Karpas-422 (cell line): ENCODE measurements at regions not wholly inside any gene's neighbourhood (a gene's known extent, or its start where the extent isn't known, plus 50 kb on each side); places are given as distances from the start of the nearest gene placed in this dataset.

ENCODE experiments used
- DNase-seq: peaks from one replicate; pipeline ENCODE4 v3.0.0-alpha.2; 2015
- H2AFZ ChIP-seq: fragments of 200-600 bp; sonication (generic); 2 replicates; pipeline ENCODE4 v1.6.1; 2014; ENCODE audit warnings: antibody characterized with exemption, low read length, mixed read lengths
- H3K27ac ChIP-seq: fragments of 200-600 bp; sonication (generic); 2 replicates; pipeline ENCODE4 v1.5.1; 2014; ENCODE audit warnings: mild to moderate bottlenecking, low read length, moderate library complexity
- H3K27me3 ChIP-seq: fragments of 200-600 bp; sonication (generic); 2 replicates; pipeline ENCODE4 v1.6.1; 2014; ENCODE audit warnings: low read length, mixed read lengths
- H3K36me3 ChIP-seq: fragments of 200-600 bp; sonication (generic); 2 replicates; pipeline ENCODE4 v1.6.1; 2014; ENCODE audit warnings: low read length, mixed read lengths; ENCODE audit not compliant: insufficient read depth
- H3K4me1 ChIP-seq: fragments of 200-600 bp; sonication (generic); 2 replicates; pipeline ENCODE4 v1.6.1; 2014; ENCODE audit warnings: mild to moderate bottlenecking, low read length, mixed read lengths
- H3K4me2 ChIP-seq: fragments of 200-600 bp; sonication (generic); 2 replicates; pipeline ENCODE4 v1.6.1; 2014; ENCODE audit warnings: low read length, low read depth, mild to moderate bottlenecking; ENCODE audit not compliant: poor library complexity, severe bottlenecking
- H3K4me3 ChIP-seq: fragments of 200-600 bp; sonication (generic); 2 replicates; pipeline ENCODE4 v1.5.1; 2014; ENCODE audit warnings: mild to moderate bottlenecking, antibody characterized with exemption, low read length, mixed read lengths
- H3K79me2 ChIP-seq: fragments of 200-600 bp; sonication (generic); 2 replicates; pipeline ENCODE4 v1.6.1; 2014; ENCODE audit warnings: mild to moderate bottlenecking, low read length, mixed read lengths
- H3K9ac ChIP-seq: fragments of 200-600 bp; sonication (generic); 2 replicates; pipeline ENCODE4 v1.6.0; 2014; ENCODE audit warnings: low read length
- H3K9me2 ChIP-seq: fragments of 200-600 bp; sonication (generic), shearing (Covaris generic); replicated peaks from 2 replicates; pipeline ENCODE4 v1.6.0; 2014; ENCODE audit warnings: mild to moderate bottlenecking, low read length, moderate library complexity; ENCODE audit not compliant: insufficient read depth
- H3K9me3 ChIP-seq: fragments of 300-700, 200-600 bp; sonication (generic); 2 replicates; pipeline ENCODE4 v1.6.1; 2014; ENCODE audit warnings: low read length, mixed read lengths
- H4K20me1 ChIP-seq: fragments of 200-600 bp; sonication (generic); 2 replicates; pipeline ENCODE4 v1.6.1; 2014; ENCODE audit warnings: mild to moderate bottlenecking, antibody characterized with exemption, low read length, low read depth; ENCODE audit not compliant: insufficient read depth

DNA sequence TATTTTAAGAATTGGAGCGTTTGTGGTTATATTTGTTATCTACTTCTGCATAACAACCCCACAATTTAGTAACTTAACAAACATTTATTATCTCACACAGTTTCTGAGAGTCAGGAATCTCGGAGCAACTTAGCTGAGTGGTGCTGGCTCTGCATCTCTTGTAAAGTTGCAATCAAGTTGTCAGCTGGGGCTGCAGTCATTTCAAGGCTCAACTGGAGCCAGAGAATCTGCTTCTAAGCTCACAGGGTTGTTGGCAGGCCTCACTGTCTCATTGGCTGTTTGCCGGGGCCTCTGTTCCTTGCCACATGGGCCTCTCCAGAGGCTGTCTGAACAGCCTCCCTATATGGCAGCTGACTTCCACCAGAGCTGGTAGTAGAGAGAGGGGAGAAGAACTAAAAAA, 281.2 kb upstream of the GNPDA2 start:
- no peaks in the 10 kb centered on the region for H3K36me3 ChIP-seq
- no peaks in the 10 kb centered on the region for H3K9me2 ChIP-seq
- H4K20me1 ChIP-seq = no peaks in the 10 kb centered on the region
- H3K4me3 ChIP-seq = no peak overlapping the region
- H3K4me2 ChIP-seq = no peak overlapping the region
- no peak for DNase-seq
- H3K27ac ChIP-seq = no peak overlapping the region
- H3K27me3 ChIP-seq = no peaks in the 10 kb centered on the region
- H3K79me2 ChIP-seq = no peaks in the 10 kb centered on the region
- H3K9ac ChIP-seq = no peak overlapping the region
- H2AFZ ChIP-seq = no peak overlapping the region
- no peaks in the 10 kb centered on the region for H3K4me1 ChIP-seq
- peaks cover 12% of the 10 kb centered on the region for H3K9me3 ChIP-seq

DNA sequence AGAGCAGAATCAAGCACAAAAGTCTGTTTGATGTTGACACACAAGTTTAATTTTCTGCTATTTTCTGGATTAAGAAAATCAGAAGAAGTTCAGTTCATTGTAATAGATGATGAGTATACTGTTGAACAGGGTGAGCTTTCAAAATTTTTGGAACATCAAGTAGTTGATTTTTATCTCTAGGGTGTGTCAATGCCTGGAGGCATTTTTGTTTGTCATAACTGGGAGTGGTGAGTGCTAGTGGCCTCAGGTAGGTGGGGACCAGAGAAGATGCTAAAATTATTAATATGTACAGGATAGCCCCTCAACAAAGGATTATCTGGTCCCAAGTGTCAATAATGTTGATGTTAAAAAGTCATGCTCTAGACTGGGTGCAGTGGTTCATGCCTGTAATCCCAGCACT, 279.7 kb upstream of the GNPDA2 start:
- Histone ChIP-seq H3K4me1 (no peaks in the 10 kb centered on the region), H4K20me1 (no peaks in the 10 kb centered on the region), H3K79me2 (no peaks in the 10 kb centered on the region), H3K27me3 (no peaks in the 10 kb centered on the region), H3K36me3 (no peaks in the 10 kb centered on the region), H2AFZ (no peak overlapping the region), H3K9ac (no peak overlapping the region), H3K4me2 (no peak overlapping the region), H3K9me2 (no peaks in the 10 kb centered on the region), H3K9me3 (peaks cover 12% of the 10 kb centered on the region), H3K27ac (no peak overlapping the region), H3K4me3 (no peak overlapping the region)
- DNase-seq = no peak

DNA sequence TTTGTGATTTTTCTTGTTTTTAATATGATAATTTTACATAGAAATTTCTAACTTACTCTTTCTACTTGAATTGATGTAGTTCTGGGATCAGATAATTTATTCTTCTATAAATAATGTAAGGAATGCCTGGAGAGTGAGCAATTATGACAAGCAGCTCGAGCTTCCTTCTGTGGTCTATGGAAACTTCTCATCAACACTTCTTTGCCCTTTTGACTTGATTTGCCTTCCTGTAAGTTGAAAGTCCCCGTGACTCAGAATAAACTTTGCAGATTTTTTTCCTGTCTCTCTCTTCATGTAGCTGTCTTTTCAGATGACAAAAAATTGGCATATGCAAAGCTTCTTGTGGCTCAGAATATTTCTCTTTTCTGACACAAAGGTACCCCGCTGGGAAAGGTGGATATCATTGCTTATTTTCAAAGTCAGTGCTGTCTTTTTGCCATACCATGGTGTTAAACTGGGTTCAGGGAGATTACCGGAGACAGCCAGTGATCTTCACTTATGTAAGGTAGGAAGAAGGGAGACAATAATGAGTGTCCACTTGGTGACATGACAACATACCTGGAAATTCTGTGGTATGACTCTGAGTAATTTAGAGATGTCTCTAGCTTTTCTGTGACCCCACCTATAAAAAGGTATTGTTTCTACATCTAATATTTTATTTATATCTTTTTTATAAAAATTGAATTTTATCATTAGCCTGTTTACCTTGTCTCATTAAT, 278.6 kb upstream of the GNPDA2 start:
- no peaks in the 10 kb centered on the region for H3K36me3 ChIP-seq
- H3K9ac ChIP-seq = no peak overlapping the region
- DNase-seq = no peak
- H3K27me3 ChIP-seq = no peaks in the 10 kb centered on the region
- no peaks in the 10 kb centered on the region for H4K20me1 ChIP-seq
- no peak overlapping the region for H2AFZ ChIP-seq
- no peak overlapping the region for H3K4me3 ChIP-seq
- no peaks in the 10 kb centered on the region for H3K79me2 ChIP-seq
- H3K9me3 ChIP-seq = peaks cover 12% of the 10 kb centered on the region
- H3K27ac ChIP-seq = no peak overlapping the region
- no peak overlapping the region for H3K4me2 ChIP-seq
- H3K9me2 ChIP-seq = no peaks in the 10 kb centered on the region
- H3K4me1 ChIP-seq = no peaks in the 10 kb centered on the region

GRCh38 chr4:45004326-45004725, 278.0 kb upstream of the GNPDA2 start:
- H3K27ac ChIP-seq = no peak overlapping the region
- no peaks in the 10 kb centered on the region for H3K4me1 ChIP-seq
- no peak overlapping the region for H3K4me2 ChIP-seq
- no peak overlapping the region for H3K9ac ChIP-seq
- peaks cover 12% of the 10 kb centered on the region for H3K9me3 ChIP-seq
- H4K20me1 ChIP-seq = no peaks in the 10 kb centered on the region
- no peaks in the 10 kb centered on the region for H3K9me2 ChIP-seq
- H3K27me3 ChIP-seq = no peaks in the 10 kb centered on the region
- no peaks in the 10 kb centered on the region for H3K79me2 ChIP-seq
- no peak for DNase-seq
- H3K36me3 ChIP-seq = no peaks in the 10 kb centered on the region
- no peak overlapping the region for H2AFZ ChIP-seq
- no peak overlapping the region for H3K4me3 ChIP-seq

DNA sequence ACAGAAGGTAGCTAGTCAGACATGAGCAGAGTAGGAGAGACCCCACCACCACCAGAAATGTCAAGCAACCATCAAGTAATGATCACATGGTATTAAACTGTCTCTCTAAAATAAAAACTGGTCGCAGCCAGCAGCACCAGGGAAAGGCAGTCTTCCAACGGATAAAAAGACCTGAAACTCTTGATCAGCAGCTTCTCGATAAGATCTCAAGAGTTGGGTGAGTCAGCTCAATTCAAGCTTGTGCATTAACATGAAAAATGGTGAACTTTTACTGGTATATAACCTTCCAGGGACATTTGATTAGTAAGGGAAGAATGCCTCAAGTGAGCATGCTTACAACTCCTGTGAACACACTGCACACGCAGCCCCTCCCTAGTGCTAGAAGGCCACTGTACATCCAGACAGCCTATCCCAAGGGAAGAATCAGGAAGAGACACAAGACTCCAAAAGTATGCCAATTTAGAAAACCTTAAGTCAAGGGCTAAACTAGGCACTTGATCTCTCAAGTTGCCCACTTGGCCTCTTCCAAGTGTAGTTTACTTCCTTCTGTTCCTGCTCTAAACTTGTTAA, 270.0 kb upstream of the GNPDA2 start:
- Histone ChIP-seq H3K4me3 (no peak overlapping the region), H3K27ac (no peak overlapping the region), H3K9me3 (peaks cover 14% of the 10 kb centered on the region), H3K4me2 (no peak overlapping the region), H4K20me1 (no peaks in the 10 kb centered on the region), H3K27me3 (no peaks in the 10 kb centered on the region), H3K36me3 (no peaks in the 10 kb centered on the region), H3K9me2 (no peaks in the 10 kb centered on the region; the same call in 1 of the 2 replicates), H3K4me1 (no peaks in the 10 kb centered on the region), H3K9ac (no peak overlapping the region), H2AFZ (no peak overlapping the region), H3K79me2 (no peaks in the 10 kb centered on the region)
- no peak for DNase-seq

GRCh38 chr4:44988011-44988410, 261.7 kb upstream of the GNPDA2 start:
- no peak for DNase-seq
- H2AFZ ChIP-seq = no peak overlapping the region

GRCh38 chr4:44985938-44986337, 259.6 kb upstream of the GNPDA2 start:
- Histone ChIP-seq H3K4me2 (no peak overlapping the region), H2AFZ (no peak overlapping the region), H3K27ac (no peak overlapping the region), H4K20me1 (no peaks in the 10 kb centered on the region), H3K9me3 (peaks cover 7% of the 10 kb centered on the region; the same call in 1 of the 2 replicates), H3K79me2 (no peaks in the 10 kb centered on the region), H3K9me2 (no peaks in the 10 kb centered on the region), H3K4me1 (no peaks in the 10 kb centered on the region), H3K27me3 (no peaks in the 10 kb centered on the region), H3K4me3 (no peak overlapping the region), H3K36me3 (no peaks in the 10 kb centered on the region), H3K9ac (no peak overlapping the region)
- no peak for DNase-seq

More at GRCh38 chr4:44988011-44988410, 261.7 kb upstream of the GNPDA2 start:
- H3K4me3 ChIP-seq = no peak overlapping the region
- no peak overlapping the region for H3K27ac ChIP-seq
- H3K79me2 ChIP-seq = no peaks in the 10 kb centered on the region
- no peaks in the 10 kb centered on the region for H3K36me3 ChIP-seq
- H3K9me3 ChIP-seq = peaks cover 6% of the 10 kb centered on the region; the same call in 1 of the 2 replicates
- no peaks in the 10 kb centered on the region for H3K9me2 ChIP-seq
- no peaks in the 10 kb centered on the region for H3K4me1 ChIP-seq
- H3K27me3 ChIP-seq = no peaks in the 10 kb centered on the region
- H4K20me1 ChIP-seq = no peaks in the 10 kb centered on the region
- H3K4me2 ChIP-seq = no peak overlapping the region
- H3K9ac ChIP-seq = no peak overlapping the region

GRCh38 chr4:44985152-44985551, 258.8 kb upstream of the GNPDA2 start:
- Histone ChIP-seq H3K9me3 (peaks cover 11% of the 10 kb centered on the region; the same call in 1 of the 2 replicates), H3K4me1 (no peaks in the 10 kb centered on the region), H3K79me2 (no peaks in the 10 kb centered on the region), H3K4me2 (no peak overlapping the region), H3K27ac (no peak overlapping the region), H4K20me1 (no peaks in the 10 kb centered on the region), H3K36me3 (no peaks in the 10 kb centered on the region), H3K9me2 (no peaks in the 10 kb centered on the region), H3K4me3 (no peak overlapping the region), H3K27me3 (no peaks in the 10 kb centered on the region), H2AFZ (no peak overlapping the region), H3K9ac (no peak overlapping the region)
- DNase-seq = no peak
